K562 (cell line): ENCODE measurements at regions not wholly inside any gene's neighbourhood (a gene's known extent, or its start where the extent isn't known, plus 50 kb on each side); places are given as distances from the start of the nearest gene placed in this dataset.
"Not testable (repeated sequence)": the region's sequence is repeated elsewhere in the genome, so short reads cannot be mapped to it uniquely, and the experiment has no call there.

Experiments
- CBX1 ChIP-seq: sonication (generic); IDR thresholded peaks from 2 replicates; pipeline ENCODE4 v1.6.1; 2016; ENCODE audit warnings: antibody characterized with exemption, low read depth, mild to moderate bottlenecking
- CTCF ChIP-seq, 3 experiments: IDR thresholded peaks in 2 of 3; conservative IDR thresholded peaks in 1 of 3; 2 replicates each; pipeline ENCODE4 v1.5.1; 2011 to 2012; ENCODE audit warnings: low read length in 3 of 3, mild to moderate bottlenecking in 3 of 3, control low read depth in 2 of 3, improper control_type of control experiment in 1 of 3, inconsistent platforms in 1 of 3, low read depth in 1 of 3, mixed read lengths in 1 of 3, moderate library complexity in 1 of 3; ENCODE audit not compliant: insufficient read depth in 2 of 3

DNA sequence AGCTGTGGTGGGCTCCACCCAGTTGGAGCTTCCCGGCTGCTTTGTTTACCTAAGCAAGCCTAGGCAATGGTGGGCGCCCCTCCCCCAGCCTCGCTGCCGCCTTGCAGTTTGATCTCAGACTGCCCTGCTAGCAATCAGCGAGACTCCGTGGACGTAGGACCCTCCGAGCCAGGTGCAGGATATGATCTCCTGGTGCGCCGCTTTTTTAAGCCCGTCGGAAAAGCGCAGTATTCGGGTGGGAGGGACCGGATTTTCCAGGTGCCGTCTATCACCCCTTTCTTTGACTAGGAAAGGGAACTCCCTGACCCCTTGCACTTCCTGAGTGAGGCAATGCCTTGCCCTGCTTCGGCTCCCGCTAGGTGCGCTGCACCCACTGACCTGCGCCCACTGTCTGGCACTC, 170.9 kb upstream of the ZBTB20 start:
- TF ChIP-seq CBX1; CTCF (IDR thresholded peaks at IDR 0.05 in 2 of 3, conservative IDR thresholded peaks at IDR 0.05 in 1 of 3; ENCODE audit: insufficient read depth in 2 of 3, low read depth in 1 of 3, low read length in 3 of 3): not testable (repeated sequence)
